Inflammatory macrophage treated with lipopolysaccharide for 4 hours (primary cell): ENCODE measurements at regions not wholly inside any gene's neighbourhood (a gene's known extent, or its start where the extent isn't known, plus 50 kb on each side); places are given as distances from the start of the nearest gene placed in this dataset.
"Not testable (repeated sequence)": the region's sequence is repeated elsewhere in the genome, so short reads cannot be mapped to it uniquely, and the experiment has no call there.

Experiments
- DNase-seq: peaks from one replicate; pipeline ENCODE4 v3.0.0-alpha.2; 2020

GRCh38 chr1:143764831-143765230 is 207.0 kb downstream of the FAM72C start:
- DNase-seq, result not testable (repeated sequence)

GRCh38 chr1:143760366-143760765 is 211.4 kb downstream of the FAM72C start:
- DNase-seq, result not testable (repeated sequence)

- not testable (repeated sequence) for DNase-seq
Observed at GRCh38 chr1:143755961-143756360, 215.8 kb downstream of the FAM72C start.

- DNase-seq, result peak; percentile 71
Observed at GRCh38 chr1:143748906-143749305, 222.9 kb downstream of the FAM72C start.

- no peak for DNase-seq
Observed at GRCh38 chr1:143736562-143736961, 235.2 kb downstream of the FAM72C start.

- DNase-seq, result no peak
Observed at GRCh38 chr1:143735764-143736461, 235.9 kb downstream of the FAM72C start.

GRCh38 chr1:143734261-143734660 is 237.5 kb downstream of the FAM72C start:
- not testable (repeated sequence) for DNase-seq

GRCh38 chr1:143730890-143731289 is 240.9 kb downstream of the FAM72C start:
- DNase-seq, result not testable (repeated sequence)

GRCh38 chr1:143729449-143730111 is 242.2 kb downstream of the FAM72C start:
- DNase-seq, result not testable (repeated sequence)

- DNase-seq, result not testable (repeated sequence)
Observed at GRCh38 chr1:143728802-143729448, 242.9 kb downstream of the FAM72C start.

GRCh38 chr1:143727263-143727662 is 244.5 kb downstream of the FAM72C start:
- DNase-seq, result no peak

GRCh38 chr1:143721024-143721373 is 250.8 kb downstream of the FAM72C start:
- no peak for DNase-seq

GRCh38 chr1:143720087-143721023 is 251.4 kb downstream of the FAM72C start:
- peak; percentile 19 for DNase-seq

- no peak for DNase-seq
Observed at GRCh38 chr1:143718524-143718923, 253.3 kb downstream of the FAM72C start.

GRCh38 chr1:143718021-143718420 is 253.8 kb downstream of the FAM72C start:
- no peak for DNase-seq

- no peak for DNase-seq
Observed at GRCh38 chr1:143717434-143717833, 254.4 kb downstream of the FAM72C start.

GRCh38 chr1:143714913-143715312 is 256.9 kb downstream of the FAM72C start:
- DNase-seq, result not testable (repeated sequence)

GRCh38 chr1:143709606-143710259 is 262.1 kb downstream of the FAM72C start:
- DNase-seq, result not testable (repeated sequence)

- DNase-seq, result not testable (repeated sequence)
Observed at GRCh38 chr1:143702739-143703138, 269.0 kb downstream of the FAM72C start.

GRCh38 chr1:143699731-143700130 is 272.1 kb downstream of the FAM72C start:
- DNase-seq, result no peak

- DNase-seq, result peak; percentile 42
Observed at GRCh38 chr1:143699115-143699514, 272.7 kb downstream of the FAM72C start.

- DNase-seq, result peak; percentile 38
Observed at GRCh38 chr1:143698016-143698415, 273.8 kb downstream of the FAM72C start.
